GM12892 (cell line): ENCODE measurements at regions not wholly inside any gene's neighbourhood (a gene's known extent, or its start where the extent isn't known, plus 50 kb on each side); places are given as distances from the start of the nearest gene placed in this dataset.

Experiments
- POLR2A ChIP-seq: IDR thresholded peaks from 2 replicates; pipeline ENCODE4 v1.6.1; 2011; ENCODE audit warnings: low read depth, low read length, control low read depth
- POLR2AphosphoS5 ChIP-seq: IDR thresholded peaks from 2 replicates; pipeline ENCODE4 v1.6.1; 2011; ENCODE audit warnings: low read depth, low read length, control low read depth
- TAF1 ChIP-seq: IDR thresholded peaks from 2 replicates; pipeline ENCODE4 v1.6.1; 2011; ENCODE audit warnings: low read depth, mild to moderate bottlenecking, control low read depth, low read length, borderline replicate concordance

- TF ChIP-seq POLR2AphosphoS5 (no peak), POLR2A (no peak), TAF1 (no peak)
Measured at GRCh38 chr2:160803881-160804280, 310.3 kb upstream of the RBMS1 start.
